Colonic mucosa (tissue), 4 donors: ENCODE measurements at regions not wholly inside any gene's neighbourhood (a gene's known extent, or its start where the extent isn't known, plus 50 kb on each side); places are given as distances from the start of the nearest gene placed in this dataset.
"Not testable (repeated sequence)": the region's sequence is repeated elsewhere in the genome, so short reads cannot be mapped to it uniquely, and the experiment has no call there.

ENCODE experiments used
- DNase-seq: peaks from one replicate; pipeline ENCODE4 v3.0.0-alpha.2; 2020
- H3K27ac ChIP-seq: fragments of 200-600 bp; one replicate; pipeline ENCODE4 v1.8.0; 2021
- H3K27me3 ChIP-seq: fragments of 200-600 bp; one replicate; pipeline ENCODE4 v1.8.0; 2021
- H3K36me3 ChIP-seq: fragments of 200-600 bp; one replicate; pipeline ENCODE4 v1.8.0; 2021
- H3K4me1 ChIP-seq: fragments of 200-600 bp; one replicate; pipeline ENCODE4 v1.8.0; 2021; ENCODE audit warnings: mild to moderate bottlenecking
- H3K4me3 ChIP-seq: fragments of 200-600 bp; one replicate; pipeline ENCODE4 v1.8.0; 2021
- H3K9ac ChIP-seq, 2 donors: one replicate each; pipeline ENCODE4 v1.7.0; 2013; ENCODE audit warnings: control low read depth in 2 of 2, low read depth in 2 of 2, low read length in 2 of 2
- H3K9me3 ChIP-seq: fragments of 200-600 bp; one replicate; pipeline ENCODE4 v1.8.0; 2021
- CTCF ChIP-seq: fragments of 200-600 bp; IDR thresholded peaks from one replicate; pipeline ENCODE4 v1.8.0; 2022; ENCODE audit warnings: antibody characterized with exemption, mild to moderate bottlenecking
- intact Hi-C: fragments of 100-400 bp; cut with DNase I; formaldehyde crosslinking; loops from one replicate; pipeline ENCODE4 v1.14.1; 2022
- donor health status: healthy.
- donor health status: DM: no; HTN: no; CAD: no.
- donor health status: DM: no; HTN: no; CAD: no.

DNA sequence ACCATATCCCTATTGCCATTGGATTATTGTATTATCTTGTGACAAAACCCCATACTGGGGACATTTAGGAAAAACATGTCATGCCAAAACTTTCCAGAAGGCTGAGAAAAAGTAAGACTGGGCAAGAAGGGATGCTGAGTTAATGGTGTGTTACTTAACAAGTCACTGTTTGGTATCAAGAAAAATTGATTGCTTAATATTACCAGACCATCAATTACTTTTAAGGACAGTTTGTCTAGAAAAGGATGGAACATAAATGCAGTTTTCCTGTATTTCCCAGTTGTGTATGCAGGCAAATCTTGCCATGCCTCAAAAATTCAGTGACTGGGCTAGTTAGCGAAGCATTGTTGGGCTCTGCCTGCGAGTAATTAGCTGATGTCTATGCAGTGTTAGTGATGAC is 705.6 kb upstream of the MIR17HG start:
- Histone ChIP-seq H3K27me3 (no peaks in the 10 kb centered on the region), H3K4me1 (no peaks in the 10 kb centered on the region), H3K4me3 (no peak overlapping the region), H3K36me3 (no peaks in the 10 kb centered on the region), H3K9ac (no peak overlapping the region), H3K9me3 (no peaks in the 10 kb centered on the region), H3K27ac (no peak overlapping the region)
- intact Hi-C loops = no loop called here
- DNase-seq = no peak
- TF ChIP-seq CTCF = no peak

DNA sequence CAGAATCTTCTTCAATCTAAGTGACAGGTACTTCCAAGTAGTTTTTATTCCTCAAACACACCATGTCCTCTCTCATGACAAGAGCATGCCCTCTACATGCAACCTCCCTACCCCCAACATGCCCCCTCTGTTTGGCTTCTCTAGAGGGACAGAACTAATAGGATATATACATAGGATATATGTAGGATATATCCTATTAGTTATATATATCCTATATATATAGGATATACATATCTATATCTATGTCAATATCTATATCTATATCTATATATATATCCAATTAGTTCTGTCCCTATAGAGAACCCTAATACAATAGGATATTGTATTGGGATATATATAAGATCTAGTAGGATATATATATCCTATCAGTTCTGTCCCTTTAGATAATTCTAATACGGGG is 701.9 kb upstream of the MIR17HG start:
- no peak overlapping the region for H3K4me3 ChIP-seq
- no peak for DNase-seq
- no peaks in the 10 kb centered on the region for H3K27me3 ChIP-seq
- no peaks in the 10 kb centered on the region for H3K4me1 ChIP-seq
- intact Hi-C loops = no loop called here
- H3K9me3 ChIP-seq = no peaks in the 10 kb centered on the region
- TF ChIP-seq CTCF = no peak
- no peak overlapping the region for H3K9ac ChIP-seq
- H3K27ac ChIP-seq = no peak overlapping the region
- H3K36me3 ChIP-seq = no peaks in the 10 kb centered on the region

DNA sequence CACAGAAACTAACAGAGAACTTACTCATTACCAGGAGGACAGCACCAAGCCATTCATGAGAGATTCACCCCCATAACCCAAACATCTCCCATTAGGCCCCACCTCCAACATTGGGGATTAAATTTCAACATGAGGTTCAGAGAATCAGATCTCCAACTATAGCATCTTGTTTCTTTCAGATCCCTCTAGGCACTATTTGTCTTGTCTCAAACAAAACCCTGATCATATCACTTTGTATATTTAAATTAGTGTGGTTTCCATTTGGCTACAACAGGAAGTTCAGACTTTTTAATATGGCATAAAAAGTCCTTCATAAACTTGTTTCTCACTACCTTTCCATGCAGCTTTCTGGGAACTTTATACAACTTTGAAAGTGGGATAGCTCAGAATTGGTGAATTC is 699.0 kb upstream of the MIR17HG start:
- no peak for DNase-seq
- TF ChIP-seq CTCF = no peak
- no peak overlapping the region for H3K4me3 ChIP-seq
- H3K9me3 ChIP-seq = no peaks in the 10 kb centered on the region
- no peak overlapping the region for H3K9ac ChIP-seq
- H3K4me1 ChIP-seq = no peaks in the 10 kb centered on the region
- intact Hi-C loops = no loop called here
- no peaks in the 10 kb centered on the region for H3K27me3 ChIP-seq
- no peaks in the 10 kb centered on the region for H3K36me3 ChIP-seq
- no peak overlapping the region for H3K27ac ChIP-seq

- Histone ChIP-seq H3K9ac (no peak overlapping the region), H3K4me1 (no peaks in the 10 kb centered on the region), H3K27me3 (no peaks in the 10 kb centered on the region), H3K9me3 (no peaks in the 10 kb centered on the region), H3K4me3 (no peak overlapping the region), H3K27ac (no peak overlapping the region), H3K36me3 (no peaks in the 10 kb centered on the region)
- DNase-seq = no peak
- intact Hi-C loops = no loop called here
- no peak for TF ChIP-seq CTCF
These were observed 695.5 kb upstream of the MIR17HG start for GRCh38 chr13:90652036-90652435.

- Histone ChIP-seq H3K9ac (no peak overlapping the region), H3K4me1 (no peaks in the 10 kb centered on the region), H3K27me3 (no peaks in the 10 kb centered on the region), H3K9me3 (no peaks in the 10 kb centered on the region), H3K27ac (no peak overlapping the region), H3K4me3 (no peak overlapping the region), H3K36me3 (no peaks in the 10 kb centered on the region)
- intact Hi-C loops = no loop called here
- no peak for DNase-seq
- TF ChIP-seq CTCF = no peak
These were observed 692.5 kb upstream of the MIR17HG start for GRCh38 chr13:90654970-90655369.

DNA sequence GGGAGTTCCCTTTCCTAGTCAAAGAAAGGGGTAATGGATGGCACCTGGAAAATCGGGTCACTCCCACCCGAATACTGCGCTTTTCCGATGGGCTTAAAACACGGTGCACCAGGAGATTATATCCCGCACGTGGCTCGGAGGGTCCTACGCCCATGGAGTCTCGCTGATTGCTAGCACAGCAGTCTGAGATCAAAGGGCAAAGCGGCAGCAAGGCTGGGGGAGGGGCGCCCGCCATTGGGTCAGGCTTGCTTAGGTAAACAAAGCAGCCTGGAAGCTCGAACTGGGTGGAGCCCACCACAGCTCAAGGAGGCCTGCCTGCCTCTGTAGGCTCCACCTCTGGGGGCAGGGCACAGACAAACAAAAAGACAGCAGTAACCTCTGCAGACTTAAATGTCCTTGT is 683.3 kb upstream of the MIR17HG start:
- H3K4me3 ChIP-seq, H3K9ac ChIP-seq, H3K27ac ChIP-seq, H3K36me3 ChIP-seq, DNase-seq, intact Hi-C loops, H3K27me3 ChIP-seq, H3K9me3 ChIP-seq, H3K4me1 ChIP-seq: not testable (repeated sequence)
